Fibroblast of the aortic adventitia (primary cell): ENCODE measurements at regions not wholly inside any gene's neighbourhood (a gene's known extent, or its start where the extent isn't known, plus 50 kb on each side); places are given as distances from the start of the nearest gene placed in this dataset.
A peak's percentile ranks its signal among the peaks of the same experiment; 100 is the strongest.

Source experiments
- DNase-seq: peaks from one replicate; pipeline ENCODE4 v3.0.0-alpha.2; 2010; ENCODE audit warnings: low read depth
- H3K4me3 ChIP-seq: 2 replicates; pipeline ENCODE4 v1.5.1; 2011; ENCODE audit warnings: low read depth, mild to moderate bottlenecking, control low read depth, low read length, moderate library complexity
- CTCF ChIP-seq: IDR thresholded peaks from 2 replicates; pipeline ENCODE4 v1.5.1; 2011; ENCODE audit warnings: mild to moderate bottlenecking, low read length, control low read depth, inconsistent platforms; ENCODE audit not compliant: insufficient read depth

DNA sequence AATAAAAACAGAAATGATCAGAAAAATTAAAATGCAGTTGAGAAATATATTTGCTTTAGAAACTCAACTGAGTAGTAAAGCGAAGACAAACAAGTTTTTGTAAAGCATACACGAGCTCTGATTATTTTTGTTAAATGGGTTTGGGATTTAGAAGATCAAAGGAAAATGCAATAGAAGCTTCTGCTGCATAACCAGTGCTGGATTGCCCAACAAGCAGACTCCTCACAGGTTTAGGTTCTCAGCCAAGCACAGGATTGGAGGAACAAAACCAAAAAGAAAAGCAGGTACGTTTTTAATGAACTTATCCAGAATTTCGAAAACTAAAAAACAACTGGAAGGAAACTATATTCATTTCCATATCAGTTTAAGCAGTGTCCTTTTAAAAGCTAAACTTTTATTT lies 423.8 kb downstream of the TMEM161B start:
- no peak for DNase-seq
- H3K4me3 ChIP-seq = no peak overlapping the region
- no peak for TF ChIP-seq CTCF

- DNase-seq = no peak
- no peak overlapping the region for H3K4me3 ChIP-seq
- TF ChIP-seq CTCF = no peak
These were observed 424.2 kb downstream of the TMEM161B start for GRCh38 chr5:87844449-87844848.

DNA sequence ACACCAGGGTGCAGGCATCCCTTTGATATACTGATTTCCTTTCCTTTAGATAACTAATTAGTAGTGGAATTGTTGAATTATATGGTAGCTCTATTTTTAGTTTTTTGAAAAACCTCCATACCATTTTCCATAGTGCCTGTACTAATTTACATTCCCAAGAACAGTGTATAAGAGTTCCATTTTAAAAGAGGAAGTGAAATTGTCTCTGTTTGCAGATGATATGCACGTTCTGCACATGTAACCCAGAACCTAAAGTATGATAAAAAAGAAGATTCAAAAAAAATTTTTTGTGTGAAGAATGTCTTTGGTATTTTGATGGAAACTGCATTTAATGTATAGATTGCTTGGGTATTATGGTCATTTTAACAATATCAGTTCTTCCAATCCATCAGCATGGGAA lies 424.0 kb upstream of the CCNH start:
- no peak for DNase-seq
- no peak for TF ChIP-seq CTCF
- no peak overlapping the region for H3K4me3 ChIP-seq

DNA sequence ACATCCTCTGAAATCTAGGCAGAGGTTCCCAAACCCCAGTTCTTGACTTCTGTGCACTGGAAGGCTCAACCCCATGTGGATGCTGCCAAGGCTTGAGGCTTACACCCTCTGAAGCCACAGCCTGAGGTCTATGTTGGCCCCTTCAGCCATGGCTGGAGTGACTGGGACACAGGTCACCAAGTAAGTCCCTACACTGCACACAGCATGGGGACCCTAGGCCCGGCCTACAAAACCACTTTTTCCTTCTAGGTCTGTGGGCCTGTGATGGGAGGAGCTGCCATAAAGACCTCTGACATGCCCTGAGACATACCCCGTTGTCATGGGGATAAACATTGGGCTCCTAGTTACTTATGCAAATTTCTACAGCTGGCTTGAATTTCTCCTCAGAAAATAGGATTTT lies 418.8 kb upstream of the CCNH start:
- DNase-seq = no peak
- no peak for TF ChIP-seq CTCF
- H3K4me3 ChIP-seq = no peak overlapping the region

DNA sequence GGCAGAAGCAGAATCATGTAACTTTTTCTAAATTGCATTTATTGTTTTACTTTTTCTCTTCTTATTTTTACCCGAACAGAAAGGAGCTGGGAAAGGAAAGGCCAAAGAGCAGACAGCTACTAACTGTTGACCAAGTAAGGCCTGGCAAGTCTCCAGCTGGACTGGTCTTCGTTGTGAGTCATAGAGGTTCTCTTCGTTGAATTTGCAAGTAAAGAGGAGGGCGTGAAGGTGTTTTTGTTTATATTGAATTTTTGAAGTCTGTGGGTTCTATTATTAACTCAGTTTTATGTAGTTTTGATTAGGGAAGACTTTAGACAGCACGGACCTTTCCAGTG lies 416.5 kb upstream of the CCNH start:
- TF ChIP-seq CTCF = no peak
- H3K4me3 ChIP-seq = no peak overlapping the region
- peak; percentile 38 for DNase-seq

GRCh38 chr5:87828545-87829216 lies 416.0 kb upstream of the CCNH start:
- no peak for TF ChIP-seq CTCF
- no peak overlapping the region for H3K4me3 ChIP-seq
- DNase-seq = no peak

DNA sequence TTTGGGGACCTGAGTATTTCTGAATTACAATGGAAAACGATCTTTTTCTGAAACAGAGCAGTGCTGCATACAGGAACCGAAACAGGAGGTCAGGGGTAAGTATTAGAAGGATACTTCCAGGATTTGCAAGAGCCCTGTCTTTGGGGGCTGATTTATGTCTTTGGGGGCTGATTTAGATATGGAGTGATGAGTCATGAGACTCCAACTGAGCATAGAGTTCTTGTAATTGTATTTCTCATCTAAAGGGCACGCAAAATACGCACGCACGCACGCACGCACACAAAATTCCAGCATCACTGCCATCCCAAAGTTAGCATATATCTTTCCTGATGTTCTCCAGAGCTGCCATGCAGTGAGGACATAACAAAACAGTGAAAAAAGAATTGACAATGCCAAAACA lies 414.8 kb upstream of the CCNH start:
- no peak overlapping the region for H3K4me3 ChIP-seq
- DNase-seq = no peak
- TF ChIP-seq CTCF = no peak
